Loucy (cell line): ENCODE measurements at regions not wholly inside any gene's neighbourhood (a gene's known extent, or its start where the extent isn't known, plus 50 kb on each side); places are given as distances from the start of the nearest gene placed in this dataset.
A peak's percentile ranks its signal among the peaks of the same experiment; 100 is the strongest.

Source experiments
- H2AFZ ChIP-seq: fragments of 200-600 bp; sonication (generic); 2 replicates; pipeline ENCODE4 v1.6.0; 2016; ENCODE audit warnings: antibody characterized with exemption, mild to moderate bottlenecking, low read length, moderate library complexity
- H3F3A ChIP-seq: fragments of 200-600 bp; 2 replicates; pipeline ENCODE4 v1.6.0; 2016; ENCODE audit warnings: antibody characterized with exemption, low read depth, mild to moderate bottlenecking
- H3K27me3 ChIP-seq: fragments of 200-600 bp; sonication (generic); 2 replicates; pipeline ENCODE4 v1.6.1; 2014; ENCODE audit warnings: low read length, mild to moderate bottlenecking; ENCODE audit not compliant: insufficient read depth, poor library complexity, severe bottlenecking
- H3K36me3 ChIP-seq: fragments of 200-600 bp; sonication (generic); 2 replicates; pipeline ENCODE4 v1.6.1; 2016; ENCODE audit warnings: low read length; ENCODE audit not compliant: insufficient read depth
- H3K4me1 ChIP-seq: fragments of 200-600 bp; sonication (generic); 2 replicates; pipeline ENCODE4 v1.5.1; 2014; ENCODE audit warnings: low read length, mild to moderate bottlenecking; ENCODE audit not compliant: insufficient read depth, poor library complexity, severe bottlenecking
- H3K4me2 ChIP-seq: fragments of 200-600 bp; sonication (generic); 2 replicates; pipeline ENCODE4 v1.6.0; 2014; ENCODE audit warnings: antibody characterized with exemption, low read length, low read depth, mild to moderate bottlenecking; ENCODE audit not compliant: poor library complexity, severe bottlenecking
- H3K4me3 ChIP-seq: fragments of 200-600 bp; sonication (generic); 2 replicates; pipeline ENCODE4 v1.5.1; 2014; ENCODE audit warnings: low read length, mild to moderate bottlenecking, mixed read lengths; ENCODE audit not compliant: poor library complexity, severe bottlenecking
- H3K79me2 ChIP-seq: fragments of 200-600 bp; sonication (generic); 2 replicates; pipeline ENCODE4 v1.6.1; 2014; ENCODE audit warnings: low read length; ENCODE audit not compliant: insufficient read depth
- H3K9ac ChIP-seq: fragments of 200-600 bp; sonication (generic); 2 replicates; pipeline ENCODE4 v1.6.0; 2014; ENCODE audit warnings: mild to moderate bottlenecking, low read depth, low read length, moderate library complexity; ENCODE audit not compliant: poor library complexity, severe bottlenecking
- H3K9me2 ChIP-seq: fragments of 200-600 bp; sonication (generic); replicated peaks from 2 replicates; pipeline ENCODE4 v1.6.1; 2016; ENCODE audit warnings: low read depth, low read length, mixed read lengths
- H3K9me3 ChIP-seq: fragments of 200-600 bp; sonication (generic); 2 replicates; pipeline ENCODE4 v1.6.1; 2014; ENCODE audit warnings: mild to moderate bottlenecking, antibody characterized with exemption, low read length, low read depth; ENCODE audit not compliant: insufficient read depth
- H4K20me1 ChIP-seq: fragments of 200-600 bp; sonication (generic); 2 replicates; pipeline ENCODE4 v1.6.0; 2014; ENCODE audit warnings: antibody characterized with exemption, low read length, mild to moderate bottlenecking; ENCODE audit not compliant: insufficient read depth, poor library complexity, severe bottlenecking
- EZH2phosphoT487 ChIP-seq: fragments of 200-600 bp; IDR thresholded peaks from 2 replicates; pipeline ENCODE4 v1.6.1; 2018; ENCODE audit warnings: antibody characterized with exemption, mild to moderate bottlenecking, moderate library complexity, borderline replicate concordance
- TF ChIP-seq, protein P1 (sequence below): fragments of 200-600 bp; sonication (generic); conservative IDR thresholded peaks from 2 replicates; pipeline ENCODE4 v1.5.1; 2014; ENCODE audit warnings: mild to moderate bottlenecking, antibody characterized with exemption, low read length

DNA sequence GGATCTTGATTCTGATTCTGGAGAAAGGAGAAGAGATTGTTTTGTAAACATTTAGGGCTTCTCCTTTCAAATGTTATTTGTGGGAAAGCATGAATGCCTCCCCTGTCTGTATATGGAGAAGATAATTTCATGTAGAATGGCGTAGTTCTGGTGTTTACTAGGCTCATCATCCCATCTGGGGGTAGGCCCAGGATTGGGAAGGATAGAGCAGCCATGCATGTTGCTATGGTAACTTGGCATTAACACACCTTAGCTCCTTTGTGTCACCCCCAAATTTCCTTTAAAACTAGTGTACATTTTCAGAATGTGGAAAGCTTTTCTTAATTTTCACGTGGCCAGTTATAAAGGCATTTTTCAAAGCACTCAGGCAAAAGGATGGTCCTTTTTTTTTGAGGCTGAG, 57.5 kb upstream of the EED start:
- H3F3A ChIP-seq = no peaks in the 10 kb centered on the region
- no peaks in the 10 kb centered on the region for H3K9me3 ChIP-seq
- H3K36me3 ChIP-seq = no peaks in the 10 kb centered on the region
- no peak overlapping the region for H3K4me3 ChIP-seq
- no peaks in the 10 kb centered on the region for H4K20me1 ChIP-seq
- H3K79me2 ChIP-seq = no peaks in the 10 kb centered on the region
- TF ChIP-seq, protein P1, sequence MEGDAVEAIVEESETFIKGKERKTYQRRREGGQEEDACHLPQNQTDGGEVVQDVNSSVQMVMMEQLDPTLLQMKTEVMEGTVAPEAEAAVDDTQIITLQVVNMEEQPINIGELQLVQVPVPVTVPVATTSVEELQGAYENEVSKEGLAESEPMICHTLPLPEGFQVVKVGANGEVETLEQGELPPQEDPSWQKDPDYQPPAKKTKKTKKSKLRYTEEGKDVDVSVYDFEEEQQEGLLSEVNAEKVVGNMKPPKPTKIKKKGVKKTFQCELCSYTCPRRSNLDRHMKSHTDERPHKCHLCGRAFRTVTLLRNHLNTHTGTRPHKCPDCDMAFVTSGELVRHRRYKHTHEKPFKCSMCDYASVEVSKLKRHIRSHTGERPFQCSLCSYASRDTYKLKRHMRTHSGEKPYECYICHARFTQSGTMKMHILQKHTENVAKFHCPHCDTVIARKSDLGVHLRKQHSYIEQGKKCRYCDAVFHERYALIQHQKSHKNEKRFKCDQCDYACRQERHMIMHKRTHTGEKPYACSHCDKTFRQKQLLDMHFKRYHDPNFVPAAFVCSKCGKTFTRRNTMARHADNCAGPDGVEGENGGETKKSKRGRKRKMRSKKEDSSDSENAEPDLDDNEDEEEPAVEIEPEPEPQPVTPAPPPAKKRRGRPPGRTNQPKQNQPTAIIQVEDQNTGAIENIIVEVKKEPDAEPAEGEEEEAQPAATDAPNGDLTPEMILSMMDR = no peak
- no peak for TF ChIP-seq EZH2phosphoT487
- no peak overlapping the region for H3K4me2 ChIP-seq
- H2AFZ ChIP-seq = no peak overlapping the region
- no peak overlapping the region for H3K9ac ChIP-seq
- H3K27me3 ChIP-seq = no peaks in the 10 kb centered on the region
- H3K9me2 ChIP-seq = no peaks in the 10 kb centered on the region
- peaks cover 18% of the 10 kb centered on the region for H3K4me1 ChIP-seq

DNA sequence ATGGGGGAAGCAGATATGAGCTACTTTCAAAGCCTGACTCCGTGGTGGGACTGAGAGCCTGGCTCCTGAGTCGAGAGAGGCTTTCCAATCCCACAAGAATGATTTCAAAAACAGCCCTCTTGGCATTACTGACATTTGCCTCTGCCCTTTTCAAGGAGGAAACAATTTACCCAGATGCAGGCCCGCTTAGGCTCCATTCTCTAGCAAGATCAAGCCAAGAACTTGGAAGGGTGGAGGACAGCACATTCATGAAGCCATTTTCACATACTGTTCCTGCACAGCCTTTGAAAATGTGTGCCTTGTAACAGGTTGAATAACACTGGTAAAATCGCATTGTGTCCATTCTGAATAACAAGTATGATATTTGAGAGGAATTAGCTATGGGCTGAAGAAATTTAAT, 58.2 kb upstream of the EED start:
- no peaks in the 10 kb centered on the region for H4K20me1 ChIP-seq
- no peaks in the 10 kb centered on the region for H3K79me2 ChIP-seq
- no peak for TF ChIP-seq EZH2phosphoT487
- TF ChIP-seq, protein P1 = no peak
- H3K36me3 ChIP-seq = no peaks in the 10 kb centered on the region
- peaks cover 22% of the 10 kb centered on the region for H3K4me1 ChIP-seq
- H3K4me3 ChIP-seq = no peak overlapping the region
- no peaks in the 10 kb centered on the region for H3K9me2 ChIP-seq
- no peaks in the 10 kb centered on the region for H3K27me3 ChIP-seq
- H3K9me3 ChIP-seq = no peaks in the 10 kb centered on the region
- H2AFZ ChIP-seq = peak overlapping the region; percentile 7; the same call in 1 of the 2 replicates
- no peak overlapping the region for H3K9ac ChIP-seq
- H3K4me2 ChIP-seq = no peak overlapping the region
- no peaks in the 10 kb centered on the region for H3F3A ChIP-seq

DNA sequence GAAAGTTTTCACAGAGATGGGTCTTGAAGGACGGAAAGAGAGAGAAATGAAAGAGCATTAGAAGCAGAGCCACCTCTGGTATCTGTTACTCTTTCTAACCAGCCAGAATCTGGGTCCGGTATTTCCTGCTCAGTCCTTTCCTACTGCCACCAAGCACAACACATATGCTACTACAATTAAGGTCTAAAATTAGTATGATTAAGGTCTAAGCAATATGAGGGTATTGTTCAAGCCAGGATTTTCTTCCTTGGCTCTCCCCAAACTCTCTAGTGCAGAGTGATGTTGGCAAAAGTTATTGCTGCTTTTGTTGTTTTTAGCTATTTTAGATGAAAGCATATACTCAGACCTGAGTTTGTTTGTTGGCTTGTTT, 59.2 kb upstream of the EED start:
- no peaks in the 10 kb centered on the region for H3K36me3 ChIP-seq
- H3K4me1 ChIP-seq = peaks cover 32% of the 10 kb centered on the region
- H3K4me2 ChIP-seq = no peak overlapping the region
- no peak overlapping the region for H2AFZ ChIP-seq
- H3K9me2 ChIP-seq = no peaks in the 10 kb centered on the region
- no peak overlapping the region for H3K4me3 ChIP-seq
- H4K20me1 ChIP-seq = no peaks in the 10 kb centered on the region
- no peaks in the 10 kb centered on the region for H3K27me3 ChIP-seq
- TF ChIP-seq, protein P1 = no peak
- no peak for TF ChIP-seq EZH2phosphoT487
- H3F3A ChIP-seq = no peaks in the 10 kb centered on the region
- H3K9ac ChIP-seq = no peak overlapping the region
- H3K79me2 ChIP-seq = no peaks in the 10 kb centered on the region
- H3K9me3 ChIP-seq = no peaks in the 10 kb centered on the region
